ENCODE measurements at regions not wholly inside any gene's neighbourhood (a gene's known extent, or its start where the extent isn't known, plus 50 kb on each side); places are given as distances from the start of the nearest gene placed in this dataset.

DNA sequence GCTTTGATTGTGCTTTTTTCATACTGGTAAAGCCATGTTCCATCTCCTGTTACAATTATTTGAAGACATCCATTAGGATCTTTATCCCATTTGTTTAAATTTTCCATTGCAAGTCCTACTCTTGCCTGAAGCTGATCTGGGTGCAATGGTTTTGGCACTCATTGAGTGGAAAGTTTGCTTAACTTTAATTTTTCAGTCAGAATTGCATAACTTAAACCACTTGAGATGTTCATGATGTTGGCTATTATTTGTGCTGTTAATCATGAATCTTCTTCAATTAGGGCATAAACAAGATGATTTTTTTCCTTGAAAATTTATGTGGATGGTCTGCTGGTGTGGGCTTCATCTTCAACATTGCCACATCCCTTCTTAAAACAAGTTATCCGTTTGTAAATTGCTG, 180.1 kb downstream of the ST6GAL2 start:
- TF ChIP-seq, protein P1, sequence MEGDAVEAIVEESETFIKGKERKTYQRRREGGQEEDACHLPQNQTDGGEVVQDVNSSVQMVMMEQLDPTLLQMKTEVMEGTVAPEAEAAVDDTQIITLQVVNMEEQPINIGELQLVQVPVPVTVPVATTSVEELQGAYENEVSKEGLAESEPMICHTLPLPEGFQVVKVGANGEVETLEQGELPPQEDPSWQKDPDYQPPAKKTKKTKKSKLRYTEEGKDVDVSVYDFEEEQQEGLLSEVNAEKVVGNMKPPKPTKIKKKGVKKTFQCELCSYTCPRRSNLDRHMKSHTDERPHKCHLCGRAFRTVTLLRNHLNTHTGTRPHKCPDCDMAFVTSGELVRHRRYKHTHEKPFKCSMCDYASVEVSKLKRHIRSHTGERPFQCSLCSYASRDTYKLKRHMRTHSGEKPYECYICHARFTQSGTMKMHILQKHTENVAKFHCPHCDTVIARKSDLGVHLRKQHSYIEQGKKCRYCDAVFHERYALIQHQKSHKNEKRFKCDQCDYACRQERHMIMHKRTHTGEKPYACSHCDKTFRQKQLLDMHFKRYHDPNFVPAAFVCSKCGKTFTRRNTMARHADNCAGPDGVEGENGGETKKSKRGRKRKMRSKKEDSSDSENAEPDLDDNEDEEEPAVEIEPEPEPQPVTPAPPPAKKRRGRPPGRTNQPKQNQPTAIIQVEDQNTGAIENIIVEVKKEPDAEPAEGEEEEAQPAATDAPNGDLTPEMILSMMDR (IDR thresholded peaks at IDR 0.05), result no peak
- no peak for TF ChIP-seq POLR2A (IDR thresholded peaks at IDR 0.05)
- TF ChIP-seq POLR2AphosphoS5 (IDR thresholded peaks at IDR 0.05), result peak; percentile 25 to 69 (median 46)
